H1 (cell line): ENCODE measurements at regions not wholly inside any gene's neighbourhood (a gene's known extent, or its start where the extent isn't known, plus 50 kb on each side); places are given as distances from the start of the nearest gene placed in this dataset.

Experiments
- CTCF ChIA-PET: fragments of 300-600 bp; sonication (Branson Sonifier 250); formaldehyde crosslinking; loops from one replicate; lab custom pipeline; 2021; ENCODE audit not compliant: partially characterized antibody; lab: Charles Lee
- POLR2A ChIA-PET: fragments of 300-600 bp; sonication (Branson Sonifier 250); formaldehyde crosslinking; loops from one replicate; lab custom pipeline; 2021; ENCODE audit warnings: inconsistent platforms; ENCODE audit not compliant: partially characterized antibody; lab: Charles Lee
- DNase-seq, 2 experiments: peaks; one replicate each; pipeline versions ENCODE4 v3.0.0 to v3.0.0-alpha.2; 2010 to 2022; ENCODE audit warnings: low spot score in 2 of 2, low read depth in 1 of 2, mixed read lengths in 1 of 2
- FAIRE-seq: peaks from 2 replicates; lab custom pipeline; 2011; peaks lifted over from hg19 to GRCh38; lab: Jason Lieb, UNC
- H2AFZ ChIP-seq: 2 replicates; pipeline ENCODE4 v1.8.1; 2012; ENCODE audit warnings: low read length, inconsistent platforms
- H2AK5ac ChIP-seq: 2 replicates; pipeline ENCODE4 v1.6.1; 2013; ENCODE audit warnings: low read depth, low read length
- H2BK120ac ChIP-seq: replicated peaks from 2 replicates; pipeline ENCODE3; 2013; ENCODE audit warnings: low read depth, low read length, inconsistent platforms
- H2BK12ac ChIP-seq: 2 replicates; pipeline ENCODE4 v1.6.1; 2013; ENCODE audit warnings: low read depth, low read length
- H2BK15ac ChIP-seq: 2 replicates; pipeline ENCODE4 v1.6.1; 2013; ENCODE audit warnings: low read length
- H2BK20ac ChIP-seq: 2 replicates; pipeline ENCODE4 v1.6.1; 2013; ENCODE audit warnings: low read length
- H2BK5ac ChIP-seq: 2 replicates; pipeline ENCODE4 v1.6.1; 2013; ENCODE audit warnings: low read depth, low read length
- H3K14ac ChIP-seq: 2 replicates; pipeline ENCODE4 v1.6.1; 2013; ENCODE audit warnings: inconsistent platforms; ENCODE audit not compliant: insufficient read length
- H3K18ac ChIP-seq: 2 replicates; pipeline ENCODE4 v1.6.1; 2013; ENCODE audit warnings: low read length; ENCODE audit errors: extremely low read depth
- H3K23ac ChIP-seq: 2 replicates; pipeline ENCODE4 v1.6.1; 2013; ENCODE audit warnings: inconsistent platforms; ENCODE audit not compliant: insufficient read length
- H3K23me2 ChIP-seq: 2 replicates; pipeline ENCODE4 v1.6.1; 2013; ENCODE audit warnings: low read depth, low read length
- H3K27ac ChIP-seq: 2 replicates; pipeline ENCODE4 v1.6.1; 2011; ENCODE audit warnings: low read depth, low read length, inconsistent platforms
- H3K27me3 ChIP-seq, 4 experiments: replicated peaks in 1 of 4; 1 replicate in 1 of 4; 2 replicates in 3 of 4; pipeline versions ENCODE4 v1.6.1 to v1.8.1; 2011 to 2013; ENCODE audit warnings: low read length in 3 of 4, mild to moderate bottlenecking in 3 of 4, inconsistent platforms in 2 of 4, mixed read lengths in 2 of 4, moderate library complexity in 1 of 4; ENCODE audit not compliant: control insufficient read depth in 3 of 4, insufficient read depth in 3 of 4; ENCODE audit errors: extremely low read depth in 1 of 4
- H3K36me3 ChIP-seq, 4 experiments: 2 replicates each; pipeline versions ENCODE4 v1.6.1 to v1.8.1; 2011 to 2013; ENCODE audit warnings: mild to moderate bottlenecking in 4 of 4, low read length in 3 of 4, moderate library complexity in 2 of 4, control low read depth in 1 of 4, inconsistent platforms in 1 of 4; ENCODE audit not compliant: insufficient read depth in 4 of 4, control insufficient read depth in 2 of 4
- H3K4ac ChIP-seq: replicated peaks from 2 replicates; pipeline ENCODE3; 2013; ENCODE audit warnings: low read length, low read depth, mixed read lengths, inconsistent platforms; ENCODE audit not compliant: insufficient read length
- H3K4me1 ChIP-seq, 4 experiments: replicated peaks in 1 of 4; 1 replicate in 1 of 4; 2 replicates in 3 of 4; pipeline versions ENCODE4 v1.6.1 to v1.8.1; 2011 to 2013; ENCODE audit warnings: low read length in 3 of 4, inconsistent platforms in 2 of 4, mixed read lengths in 1 of 4; ENCODE audit not compliant: insufficient read depth in 4 of 4, control insufficient read depth in 3 of 4
- H3K4me2 ChIP-seq, 2 experiments: 2 replicates each; pipeline versions ENCODE4 v1.6.1 to v1.8.1; 2011 to 2013; ENCODE audit warnings: low read depth in 2 of 2, low read length in 2 of 2, control low read depth in 1 of 2, inconsistent platforms in 1 of 2, mild to moderate bottlenecking in 1 of 2; ENCODE audit not compliant: insufficient read depth in 1 of 2
- H3K4me3 ChIP-seq, 4 experiments: fragments of 200-600, 300-600 bp in 1 of 4; sonication (generic), shearing (Covaris generic), sonication (Bioruptor Twin) in 1 of 4; 2 replicates each; pipeline versions ENCODE4 v1.5.1 to v1.8.1; 2011 to 2016; ENCODE audit warnings: low read length in 4 of 4, low read depth in 3 of 4, control low read depth in 2 of 4, inconsistent platforms in 2 of 4, mild to moderate bottlenecking in 2 of 4, mixed read lengths in 1 of 4, moderate library complexity in 1 of 4; ENCODE audit not compliant: insufficient read depth in 2 of 4; ENCODE audit errors: extremely low read depth in 1 of 4
- H3K56ac ChIP-seq: replicated peaks from 2 replicates; pipeline ENCODE3; 2013; ENCODE audit warnings: low read depth, mild to moderate bottlenecking, mixed read lengths, low read length, inconsistent platforms; ENCODE audit not compliant: insufficient read length
- H3K79me1 ChIP-seq: 2 replicates; pipeline ENCODE4 v1.6.1; 2013; ENCODE audit warnings: low read depth, low read length, control low read depth
- H3K79me2 ChIP-seq, 2 experiments: 2 replicates each; pipeline versions ENCODE4 v1.6.1 to v1.8.1; 2012 to 2013; ENCODE audit warnings: low read length in 2 of 2, mild to moderate bottlenecking in 2 of 2, inconsistent platforms in 1 of 2; ENCODE audit not compliant: insufficient read depth in 2 of 2, control insufficient read depth in 1 of 2
- H3K9ac ChIP-seq, 4 experiments: replicated peaks in 1 of 4; 1 replicate in 1 of 4; 2 replicates in 3 of 4; pipeline versions ENCODE4 v1.6.1 to v1.8.1; 2011 to 2013; ENCODE audit warnings: low read depth in 3 of 4, low read length in 3 of 4, control low read depth in 2 of 4, mild to moderate bottlenecking in 2 of 4, moderate library complexity in 2 of 4, inconsistent platforms in 1 of 4; ENCODE audit errors: extremely low read depth in 1 of 4
- H3K9me3 ChIP-seq, 2 experiments: 2 replicates each; pipeline versions ENCODE4 v1.6.1 to v1.8.1; 2012 to 2013; ENCODE audit warnings: mild to moderate bottlenecking in 2 of 2, moderate library complexity in 2 of 2, control low read depth in 1 of 2, inconsistent platforms in 1 of 2, low read depth in 1 of 2, low read length in 1 of 2, mixed read lengths in 1 of 2; ENCODE audit not compliant: insufficient read depth in 2 of 2
- H4K20me1 ChIP-seq, 2 experiments: replicated peaks in 1 of 2; 2 replicates each; pipeline versions ENCODE3 to v1.8.1; 2011 to 2013; ENCODE audit warnings: inconsistent platforms in 2 of 2, low read length in 2 of 2, mild to moderate bottlenecking in 1 of 2; ENCODE audit not compliant: insufficient read depth in 2 of 2, control insufficient read depth in 1 of 2
- H4K5ac ChIP-seq: 2 replicates; pipeline ENCODE4 v1.6.1; 2013; ENCODE audit warnings: low read length, low read depth, mixed read lengths, inconsistent platforms; ENCODE audit not compliant: insufficient read length
- H4K8ac ChIP-seq: 2 replicates; pipeline ENCODE4 v1.8.0; 2013; ENCODE audit warnings: mild to moderate bottlenecking, moderate library complexity, low read length, inconsistent platforms; ENCODE audit not compliant: insufficient read depth; ENCODE audit errors: extremely low read depth
- H4K91ac ChIP-seq: replicated peaks from 2 replicates; pipeline ENCODE3; 2013; ENCODE audit warnings: low read length, mixed read lengths, inconsistent platforms; ENCODE audit not compliant: insufficient read length
- CBX8 ChIP-seq: fragments of 300-800, 300-1000 bp; sonication (generic); IDR thresholded peaks from 2 replicates; pipeline ENCODE4 v1.7.1; 2016; ENCODE audit warnings: low read depth, low read length, borderline replicate concordance
- TBP ChIP-seq: IDR thresholded peaks from 2 replicates; pipeline ENCODE4 v1.6.1; 2011; ENCODE audit warnings: low read depth, low read length, improper control_type of control experiment
- TF ChIP-seq, protein P1 (sequence below): IDR thresholded peaks from 2 replicates; pipeline ENCODE4 v1.6.1; 2012; ENCODE audit warnings: inconsistent platforms

DNA sequence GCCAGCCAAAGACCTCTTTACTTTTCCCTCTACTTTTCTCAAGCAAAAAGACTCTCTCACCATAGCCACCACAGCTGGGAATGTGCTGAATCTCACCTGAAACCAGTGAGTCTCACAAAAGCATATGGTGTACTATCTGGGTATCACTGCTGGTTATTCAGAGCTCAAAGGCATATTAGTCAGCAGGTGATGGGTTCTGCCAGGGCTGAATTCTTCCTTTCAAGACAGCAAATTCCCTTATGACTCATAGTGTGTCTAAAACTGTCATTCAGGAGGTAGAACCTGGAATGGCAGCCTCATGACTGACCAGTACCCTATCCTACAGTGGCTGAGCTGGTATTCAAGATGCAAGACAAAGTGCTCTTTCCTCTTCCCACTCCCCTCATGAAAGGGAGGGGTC lies 2859.1 kb downstream of the PCDH9 start:
- Histone ChIP-seq H3K23ac (no peak overlapping the region), H3K56ac (no peak overlapping the region)
- POLR2A ChIA-PET = no interaction called here

More for the DNA sequence above, 2859.1 kb downstream of the PCDH9 start:
- TF ChIP-seq CBX8 = no peak
- TF ChIP-seq TBP = no peak
- TF ChIP-seq, protein P1, sequence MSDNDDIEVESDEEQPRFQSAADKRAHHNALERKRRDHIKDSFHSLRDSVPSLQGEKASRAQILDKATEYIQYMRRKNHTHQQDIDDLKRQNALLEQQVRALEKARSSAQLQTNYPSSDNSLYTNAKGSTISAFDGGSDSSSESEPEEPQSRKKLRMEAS = no peak
- H2AFZ ChIP-seq = no peak overlapping the region
- no peaks in the 10 kb centered on the region for H3K79me2 ChIP-seq
- no peak overlapping the region for H2BK120ac ChIP-seq
- H3K79me1 ChIP-seq = no peaks in the 10 kb centered on the region
- no peaks in the 10 kb centered on the region for H3K27me3 ChIP-seq
- no peak overlapping the region for H2BK12ac ChIP-seq
- no peak overlapping the region for H4K5ac ChIP-seq
- DNase-seq (no peak), FAIRE-seq (no peak)
- no peaks in the 10 kb centered on the region for H3K36me3 ChIP-seq
- H3K9me3 ChIP-seq = peaks cover 8 to 15% of the 10 kb centered on the region in 2 experiments; a peak in 3 of 4 replicates
- no peaks in the 10 kb centered on the region for H3K23me2 ChIP-seq
- no peak overlapping the region for H2BK20ac ChIP-seq
- no peak overlapping the region for H3K14ac ChIP-seq
- H3K4me1 ChIP-seq = no peaks in the 10 kb centered on the region
- H3K4me3 ChIP-seq = no peak overlapping the region
- no peak overlapping the region for H2BK5ac ChIP-seq
- no peak overlapping the region for H2BK15ac ChIP-seq
- no peak overlapping the region for H4K8ac ChIP-seq
- H4K20me1 ChIP-seq = no peaks in the 10 kb centered on the region
- H3K27ac ChIP-seq = no peak overlapping the region
- H3K4ac ChIP-seq = no peak overlapping the region
- no peak overlapping the region for H3K9ac ChIP-seq
- no peak overlapping the region for H3K4me2 ChIP-seq
- no peak overlapping the region for H4K91ac ChIP-seq
- CTCF ChIA-PET = interaction anchor here (1.5 kb wide), 1 partner anchor 11 kb away, joined by 3 read pairs; no protein-coding TSS in a partner anchor
- no peak overlapping the region for H3K18ac ChIP-seq
- H2AK5ac ChIP-seq = no peak overlapping the region
